Uterus (tissue), 2 donors: ENCODE measurements at regions not wholly inside any gene's neighbourhood (a gene's known extent, or its start where the extent isn't known, plus 50 kb on each side); places are given as distances from the start of the nearest gene placed in this dataset.

Experiments
- POLR2A ChIP-seq, 2 donors: fragments of 450-650 bp; IDR thresholded peaks; one replicate each; pipeline ENCODE4 v1.6.1; 2016; ENCODE audit warnings: antibody characterized with exemption in 2 of 2, mild to moderate bottlenecking in 1 of 2, moderate library complexity in 1 of 2
- TF ChIP-seq, protein P1 (sequence below), 4 experiments: fragments of 200-600 bp in 2 of 4; fragments of 450-650 bp in 2 of 4; sonication (generic) in 2 of 4; IDR thresholded peaks; one replicate each; pipeline ENCODE4 v1.5.1; 2016 to 2019; ENCODE audit warnings: antibody characterized with exemption in 4 of 4, mild to moderate bottlenecking in 2 of 4, moderate library complexity in 1 of 4

- TF ChIP-seq, protein P1, sequence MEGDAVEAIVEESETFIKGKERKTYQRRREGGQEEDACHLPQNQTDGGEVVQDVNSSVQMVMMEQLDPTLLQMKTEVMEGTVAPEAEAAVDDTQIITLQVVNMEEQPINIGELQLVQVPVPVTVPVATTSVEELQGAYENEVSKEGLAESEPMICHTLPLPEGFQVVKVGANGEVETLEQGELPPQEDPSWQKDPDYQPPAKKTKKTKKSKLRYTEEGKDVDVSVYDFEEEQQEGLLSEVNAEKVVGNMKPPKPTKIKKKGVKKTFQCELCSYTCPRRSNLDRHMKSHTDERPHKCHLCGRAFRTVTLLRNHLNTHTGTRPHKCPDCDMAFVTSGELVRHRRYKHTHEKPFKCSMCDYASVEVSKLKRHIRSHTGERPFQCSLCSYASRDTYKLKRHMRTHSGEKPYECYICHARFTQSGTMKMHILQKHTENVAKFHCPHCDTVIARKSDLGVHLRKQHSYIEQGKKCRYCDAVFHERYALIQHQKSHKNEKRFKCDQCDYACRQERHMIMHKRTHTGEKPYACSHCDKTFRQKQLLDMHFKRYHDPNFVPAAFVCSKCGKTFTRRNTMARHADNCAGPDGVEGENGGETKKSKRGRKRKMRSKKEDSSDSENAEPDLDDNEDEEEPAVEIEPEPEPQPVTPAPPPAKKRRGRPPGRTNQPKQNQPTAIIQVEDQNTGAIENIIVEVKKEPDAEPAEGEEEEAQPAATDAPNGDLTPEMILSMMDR (IDR thresholded peaks at IDR 0.05), result no peak
- TF ChIP-seq POLR2A (IDR thresholded peaks at IDR 0.05), result no peak
These were observed 769.9 kb downstream of the HDGFL1 start for GRCh38 chr6:23339268-23339667.
